Epithelial cell of prostate (primary cell): ENCODE measurements at regions not wholly inside any gene's neighbourhood (a gene's known extent, or its start where the extent isn't known, plus 50 kb on each side); places are given as distances from the start of the nearest gene placed in this dataset.

Experiments used
- DNase-seq: peaks from one replicate; pipeline ENCODE4 v3.0.0-alpha.2; 2011; ENCODE audit warnings: low read depth, low spot score
- H3K27ac ChIP-seq: fragments of 450-650 bp; 2 replicates; pipeline ENCODE4 v1.5.1; 2017; ENCODE audit warnings: mild to moderate bottlenecking

DNA sequence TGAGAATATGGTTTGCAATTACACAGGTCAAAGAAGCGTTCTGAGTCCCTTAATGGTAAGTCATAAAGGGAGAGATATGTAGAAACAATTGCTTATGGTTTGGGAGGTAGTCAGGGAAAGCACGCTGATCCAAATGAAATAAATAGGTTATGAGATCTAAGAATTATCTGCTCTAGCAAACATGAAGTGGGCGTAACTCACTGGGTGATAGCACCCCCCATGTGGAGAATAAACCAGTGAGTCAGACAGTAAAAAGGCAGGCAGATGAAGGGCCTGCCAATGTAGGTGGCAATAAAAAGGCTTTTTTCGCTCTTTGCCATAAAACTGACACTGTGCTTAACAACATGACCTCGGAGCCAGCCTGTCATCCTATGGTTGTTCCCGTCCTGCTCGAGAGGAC is 306.9 kb downstream of the GLRX3 start:
- DNase-seq = no peak
- no peak overlapping the region for H3K27ac ChIP-seq

DNA sequence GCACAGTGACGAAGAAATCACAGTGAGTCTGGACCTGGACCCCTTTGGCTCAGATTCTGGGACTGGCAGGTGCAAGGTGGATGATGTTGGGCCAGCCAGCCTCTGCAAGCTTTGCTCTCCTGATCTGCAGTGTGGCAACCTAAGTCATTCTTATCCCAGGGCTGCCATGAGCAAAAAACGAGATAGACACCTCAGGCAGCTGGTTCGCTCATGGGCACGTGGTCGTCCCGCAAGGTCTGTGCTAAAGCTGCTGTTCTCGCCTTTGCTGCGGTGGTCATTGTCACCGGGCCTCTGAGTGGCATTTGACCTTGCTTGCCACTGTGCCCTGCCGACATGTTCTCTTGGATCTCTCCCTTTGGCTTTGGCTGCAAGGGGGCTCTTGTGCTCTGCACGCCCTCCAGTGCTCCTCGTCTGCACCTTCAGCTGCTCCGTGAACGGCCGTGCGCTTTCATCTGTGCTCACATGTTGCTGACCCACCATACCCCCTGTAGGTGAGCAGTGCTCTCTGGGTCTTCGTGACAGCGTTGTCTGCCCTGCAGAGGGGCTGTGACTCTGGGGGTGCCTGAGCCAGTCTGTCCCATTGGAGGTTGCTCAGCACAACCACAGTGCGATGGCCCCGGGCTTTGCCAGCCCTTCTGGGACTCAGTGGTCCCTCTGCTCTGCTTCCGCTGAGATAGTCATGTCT is 317.0 kb downstream of the GLRX3 start:
- no peak overlapping the region for H3K27ac ChIP-seq

DNA sequence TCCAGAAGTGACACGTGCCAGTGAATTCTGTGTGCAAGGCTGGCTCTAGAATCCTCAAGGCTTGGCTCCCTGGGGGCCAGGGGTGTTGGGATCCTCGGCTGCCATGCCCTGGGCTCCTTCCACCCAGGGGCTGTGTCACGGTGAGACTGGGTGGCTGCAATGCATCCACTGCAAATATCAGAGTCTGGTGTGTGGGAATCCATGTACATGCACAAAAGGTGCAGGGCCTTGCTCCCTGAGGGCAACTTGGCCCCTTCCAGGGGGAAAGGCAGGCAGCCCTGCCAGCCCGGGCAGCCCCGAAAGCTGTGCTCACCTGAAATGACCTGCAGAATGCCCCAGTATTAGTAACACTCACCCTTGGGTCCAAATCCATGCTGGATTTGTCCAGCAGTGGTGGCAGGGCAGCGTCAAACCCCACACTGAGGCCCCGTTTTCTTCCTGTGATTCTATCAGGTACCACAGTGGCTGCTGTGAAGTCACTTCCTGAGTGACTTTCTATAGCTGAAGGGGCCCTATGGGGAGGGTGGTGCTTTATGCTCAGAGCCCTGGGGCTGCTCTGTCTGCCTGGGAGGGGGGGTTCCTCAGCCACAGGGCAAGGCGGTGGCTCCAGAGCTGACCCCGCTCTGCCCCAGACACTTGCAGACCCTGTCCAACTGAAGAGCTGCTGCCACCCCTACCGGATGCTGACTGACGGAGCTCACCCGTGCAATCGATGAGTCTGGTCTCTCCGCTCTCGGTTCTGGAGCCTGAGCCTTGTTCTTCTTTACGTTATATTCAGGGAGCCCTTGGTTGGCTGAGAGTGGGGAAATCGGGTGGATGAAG is 317.7 kb downstream of the GLRX3 start:
- no peak overlapping the region for H3K27ac ChIP-seq
- DNase-seq = no peak

More for the DNA sequence above, 317.0 kb downstream of the GLRX3 start:
- DNase-seq = no peak

DNA sequence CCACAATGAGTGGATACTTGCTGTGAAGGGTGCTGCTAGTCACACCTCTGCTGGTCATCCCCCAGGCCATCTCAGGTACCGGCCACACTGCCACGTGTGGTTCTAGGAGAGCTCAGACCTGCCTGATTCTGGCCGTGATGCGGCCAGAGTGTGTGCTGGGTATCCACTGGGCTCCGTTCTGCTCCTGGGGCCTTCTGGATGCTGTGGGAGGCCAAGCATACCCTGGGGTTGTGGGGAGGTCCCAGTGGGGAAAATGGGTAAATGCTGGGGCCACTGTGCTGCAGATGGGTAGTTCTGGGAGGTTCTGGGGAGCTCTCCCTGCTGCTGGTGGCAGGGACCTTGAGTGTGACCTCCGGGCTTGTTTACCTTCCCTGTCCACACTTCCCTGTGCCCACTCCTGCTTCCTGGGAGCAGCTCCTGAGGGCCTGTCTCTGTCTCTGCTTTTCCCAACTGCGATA is 318.4 kb downstream of the GLRX3 start:
- no peak for DNase-seq
- no peak overlapping the region for H3K27ac ChIP-seq

DNA sequence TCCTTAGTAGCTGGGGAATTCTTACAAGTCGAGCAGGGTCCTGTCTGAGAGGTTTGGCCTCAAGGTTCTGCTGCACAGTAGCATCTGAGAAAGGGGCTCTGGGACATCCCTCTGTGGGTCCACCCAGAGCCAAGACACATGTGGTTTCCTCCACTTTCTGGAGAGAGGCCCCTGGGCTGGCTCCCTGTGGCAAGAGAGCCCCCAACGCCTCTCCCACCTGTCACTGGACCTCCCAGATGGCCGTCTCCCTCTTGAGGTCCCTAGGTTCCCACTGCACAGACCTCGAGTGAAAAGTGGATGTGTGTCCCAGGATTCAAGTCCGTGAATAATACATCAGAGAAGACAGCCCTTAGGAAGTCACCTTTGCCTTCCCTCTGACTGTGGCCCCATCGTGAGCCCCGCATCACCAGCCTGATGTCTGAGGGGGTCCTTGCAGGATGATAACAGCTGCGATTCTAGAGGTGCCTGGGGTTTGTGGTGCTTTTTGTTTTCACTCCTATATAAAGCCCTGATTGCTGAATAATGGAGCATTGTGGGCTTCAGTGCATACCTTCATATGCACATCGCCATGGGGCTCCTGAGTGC is 319.0 kb downstream of the GLRX3 start:
- DNase-seq = no peak
- H3K27ac ChIP-seq = no peak overlapping the region

DNA sequence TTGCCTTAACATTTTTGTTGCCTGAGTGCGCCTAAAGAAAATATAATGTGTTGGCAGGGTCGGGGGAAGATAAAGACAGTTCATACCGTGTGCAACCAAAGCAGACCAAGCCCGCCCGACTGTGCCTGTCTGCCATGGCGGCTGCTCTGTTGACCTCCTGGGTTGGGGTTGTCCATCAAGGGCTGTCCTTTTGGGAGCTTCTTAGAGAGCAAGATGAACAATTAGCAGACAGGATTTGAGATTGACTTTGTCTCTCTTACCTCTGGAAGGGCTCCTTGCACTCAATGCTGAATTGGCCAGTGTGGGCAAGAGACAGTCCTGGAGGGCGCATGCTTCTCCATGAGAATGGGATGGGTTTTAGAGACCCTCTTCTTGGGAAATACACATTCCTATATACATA is 319.6 kb downstream of the GLRX3 start:
- DNase-seq = no peak
- H3K27ac ChIP-seq = no peak overlapping the region

- DNase-seq = no peak
- H3K27ac ChIP-seq = no peak overlapping the region
These were observed 320.4 kb downstream of the GLRX3 start for GRCh38 chr10:130456616-130457015.

- DNase-seq = no peak
- H3K27ac ChIP-seq = no peak overlapping the region
These were observed 322.3 kb downstream of the GLRX3 start for GRCh38 chr10:130458509-130458908.

GRCh38 chr10:130459011-130459410 is 322.8 kb downstream of the GLRX3 start:
- H3K27ac ChIP-seq = no peak overlapping the region
- no peak for DNase-seq

GRCh38 chr10:130459851-130460490 is 323.8 kb downstream of the GLRX3 start:
- no peak for DNase-seq
- H3K27ac ChIP-seq = no peak overlapping the region

DNA sequence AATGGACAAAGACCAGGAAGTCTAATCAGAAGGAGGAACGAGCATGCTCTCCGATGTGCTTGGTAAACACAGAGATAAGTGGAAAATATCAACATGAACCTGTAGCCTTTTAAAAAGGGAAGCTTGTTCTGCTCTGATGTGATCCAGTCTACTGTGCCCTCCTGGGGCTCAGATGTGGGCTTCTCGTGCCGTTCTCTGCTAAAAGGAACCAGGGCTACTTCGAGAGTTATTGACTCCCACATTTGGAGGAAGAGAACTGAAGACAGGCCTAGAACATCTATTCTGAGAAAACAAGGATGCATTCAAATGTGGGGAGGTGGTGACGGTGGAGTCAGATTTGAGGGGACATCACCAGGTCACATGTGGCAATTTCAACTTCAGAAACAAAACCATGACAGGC is 325.4 kb downstream of the GLRX3 start:
- no peak overlapping the region for H3K27ac ChIP-seq
- no peak for DNase-seq

DNA sequence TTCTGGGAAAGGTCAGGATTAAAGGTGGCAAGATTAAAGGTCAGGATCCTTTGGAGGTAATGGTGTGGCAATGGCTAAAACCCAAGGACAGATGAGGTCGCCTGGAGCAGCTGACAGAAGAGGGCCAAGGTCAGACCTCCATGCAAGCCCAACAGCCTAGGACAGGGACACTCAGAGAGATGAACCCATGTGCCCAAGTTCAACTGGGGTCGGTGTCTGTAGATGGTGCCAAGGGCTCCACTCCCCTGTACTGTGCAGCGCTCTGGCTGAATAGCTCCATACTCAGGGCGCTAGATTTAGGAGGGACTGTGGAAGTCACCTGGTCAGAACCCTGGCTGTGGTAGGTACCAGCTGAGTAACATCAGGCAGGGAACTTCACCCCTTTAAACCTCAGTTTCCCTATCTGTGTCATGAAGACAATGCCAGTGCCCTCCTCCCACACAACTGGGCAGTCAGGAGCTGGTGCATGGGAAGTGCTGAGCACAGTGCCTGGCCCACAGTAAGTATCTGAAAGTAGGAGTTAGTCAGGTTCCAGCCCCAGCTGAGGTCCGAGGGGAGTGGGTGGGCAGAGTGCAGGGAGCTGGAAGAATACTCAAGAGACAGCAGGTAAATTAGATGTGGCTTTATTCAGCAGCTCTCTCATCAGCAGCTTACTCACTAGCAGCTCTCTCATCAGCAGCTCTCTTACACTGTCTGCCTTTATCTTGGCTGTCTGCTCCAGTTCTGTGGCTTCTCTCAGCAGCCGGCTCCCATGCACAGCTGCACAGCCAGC is 327.1 kb downstream of the GLRX3 start:
- no peak for DNase-seq
- H3K27ac ChIP-seq = no peak overlapping the region

- H3K27ac ChIP-seq = no peak overlapping the region
- no peak for DNase-seq
These were observed 327.7 kb downstream of the GLRX3 start for GRCh38 chr10:130463876-130464364.

DNA sequence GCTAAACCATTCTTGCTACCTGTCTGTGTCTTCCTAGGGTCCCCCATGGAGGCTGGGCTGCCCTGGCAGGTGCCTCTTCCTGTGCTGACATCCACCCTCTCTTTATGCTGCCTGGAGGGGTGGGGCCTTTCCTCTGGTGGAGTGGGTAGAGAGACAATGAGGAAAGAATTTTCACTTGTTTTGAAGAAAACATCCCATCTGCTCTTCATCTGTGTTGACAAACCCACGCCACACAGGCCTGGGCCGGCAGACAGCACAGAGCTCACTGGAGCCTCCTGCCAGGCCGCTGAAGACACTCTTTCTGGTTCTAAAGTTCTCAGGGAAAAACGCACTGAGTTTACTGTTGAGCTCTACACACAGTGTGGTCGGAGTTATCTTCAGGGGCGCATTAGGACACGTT is 328.2 kb downstream of the GLRX3 start:
- no peak for DNase-seq
- no peak overlapping the region for H3K27ac ChIP-seq

- no peak for DNase-seq
- H3K27ac ChIP-seq = no peak overlapping the region
These were observed 330.2 kb downstream of the GLRX3 start for GRCh38 chr10:130466271-130466997.

GRCh38 chr10:130470286-130470685 is 334.1 kb downstream of the GLRX3 start:
- no peak overlapping the region for H3K27ac ChIP-seq

GRCh38 chr10:130470973-130471372 is 334.8 kb downstream of the GLRX3 start:
- no peak overlapping the region for H3K27ac ChIP-seq
- DNase-seq = no peak

More at GRCh38 chr10:130470286-130470685, 334.1 kb downstream of the GLRX3 start:
- DNase-seq = no peak

GRCh38 chr10:130471486-130471885 is 335.3 kb downstream of the GLRX3 start:
- H3K27ac ChIP-seq = no peak overlapping the region
- DNase-seq = no peak

DNA sequence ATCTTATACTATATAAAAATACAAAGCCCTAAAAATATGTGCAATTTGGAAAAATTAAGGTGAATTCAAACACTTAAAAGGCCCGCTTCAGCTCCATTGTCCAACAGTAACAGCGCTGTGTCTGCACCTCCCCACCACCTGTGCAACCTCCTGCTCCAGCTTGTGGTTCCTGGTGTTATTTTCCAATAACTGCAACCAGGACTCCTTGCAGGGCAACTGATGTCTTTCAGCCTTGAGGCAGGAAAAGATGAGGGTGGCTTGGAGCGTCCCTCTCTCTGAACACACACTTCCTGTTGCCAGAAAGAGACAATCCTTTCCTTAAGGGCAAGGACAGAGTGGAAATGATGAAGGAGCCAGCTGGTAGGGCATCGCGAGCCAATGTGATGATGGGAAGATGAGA is 336.0 kb downstream of the GLRX3 start:
- no peak overlapping the region for H3K27ac ChIP-seq
- no peak for DNase-seq
